ENCODE measurements at regions not wholly inside any gene's neighbourhood (a gene's known extent, or its start where the extent isn't known, plus 50 kb on each side); places are given as distances from the start of the nearest gene placed in this dataset.

- TF ChIP-seq, protein P1, sequence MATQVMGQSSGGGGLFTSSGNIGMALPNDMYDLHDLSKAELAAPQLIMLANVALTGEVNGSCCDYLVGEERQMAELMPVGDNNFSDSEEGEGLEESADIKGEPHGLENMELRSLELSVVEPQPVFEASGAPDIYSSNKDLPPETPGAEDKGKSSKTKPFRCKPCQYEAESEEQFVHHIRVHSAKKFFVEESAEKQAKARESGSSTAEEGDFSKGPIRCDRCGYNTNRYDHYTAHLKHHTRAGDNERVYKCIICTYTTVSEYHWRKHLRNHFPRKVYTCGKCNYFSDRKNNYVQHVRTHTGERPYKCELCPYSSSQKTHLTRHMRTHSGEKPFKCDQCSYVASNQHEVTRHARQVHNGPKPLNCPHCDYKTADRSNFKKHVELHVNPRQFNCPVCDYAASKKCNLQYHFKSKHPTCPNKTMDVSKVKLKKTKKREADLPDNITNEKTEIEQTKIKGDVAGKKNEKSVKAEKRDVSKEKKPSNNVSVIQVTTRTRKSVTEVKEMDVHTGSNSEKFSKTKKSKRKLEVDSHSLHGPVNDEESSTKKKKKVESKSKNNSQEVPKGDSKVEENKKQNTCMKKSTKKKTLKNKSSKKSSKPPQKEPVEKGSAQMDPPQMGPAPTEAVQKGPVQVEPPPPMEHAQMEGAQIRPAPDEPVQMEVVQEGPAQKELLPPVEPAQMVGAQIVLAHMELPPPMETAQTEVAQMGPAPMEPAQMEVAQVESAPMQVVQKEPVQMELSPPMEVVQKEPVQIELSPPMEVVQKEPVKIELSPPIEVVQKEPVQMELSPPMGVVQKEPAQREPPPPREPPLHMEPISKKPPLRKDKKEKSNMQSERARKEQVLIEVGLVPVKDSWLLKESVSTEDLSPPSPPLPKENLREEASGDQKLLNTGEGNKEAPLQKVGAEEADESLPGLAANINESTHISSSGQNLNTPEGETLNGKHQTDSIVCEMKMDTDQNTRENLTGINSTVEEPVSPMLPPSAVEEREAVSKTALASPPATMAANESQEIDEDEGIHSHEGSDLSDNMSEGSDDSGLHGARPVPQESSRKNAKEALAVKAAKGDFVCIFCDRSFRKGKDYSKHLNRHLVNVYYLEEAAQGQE (IDR thresholded peaks at IDR 0.05): no peak
- TF ChIP-seq FOXA2 (IDR thresholded peaks at IDR 0.05): no peak
- no peak for TF ChIP-seq RAD21 (IDR thresholded peaks at IDR 0.05)
- TF ChIP-seq EGR1 (IDR thresholded peaks at IDR 0.05; ENCODE audit: low read depth in 2 of 2): no peak
- no peak for TF ChIP-seq SP1 (IDR thresholded peaks at IDR 0.05)
Observed at GRCh38 chr1:79732950-79733349, 726.4 kb upstream of the ADGRL4 start (continued).

DNA sequence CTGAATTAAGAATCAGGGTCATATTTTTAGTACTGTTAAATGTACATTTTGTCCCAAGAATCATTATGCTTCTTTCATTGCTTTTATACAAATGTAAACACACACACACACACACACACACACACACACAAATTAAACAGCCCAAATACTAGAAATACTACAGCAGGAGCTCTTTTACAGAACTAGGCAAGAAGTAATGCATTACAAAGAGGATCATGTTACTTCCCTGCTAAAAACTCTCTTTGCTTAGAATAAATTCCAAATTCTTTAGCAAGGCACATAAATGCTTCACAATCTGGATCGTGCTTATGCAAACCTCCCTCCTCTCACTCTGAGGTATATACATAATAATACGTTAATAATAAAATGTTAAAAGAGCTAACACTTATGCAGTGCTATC is 720.4 kb upstream of the ADGRL4 start:
- Histone ChIP-seq H3K27ac (ENCODE audit: low read depth in 1 of 2, low read length in 2 of 2) (no peak overlapping the region), H3K9ac (ENCODE audit: low read depth in 1 of 2, low read length in 2 of 2) (no peak overlapping the region), H3K36me3 (ENCODE audit: control insufficient read depth in 4 of 4, insufficient read depth in 3 of 4, low read depth in 1 of 4, low read length in 3 of 4) (no peaks in the 10 kb centered on the region), H3K4me3 (ENCODE audit: low read depth in 1 of 3, low read length in 3 of 3) (no peak overlapping the region), H3K9me3 (ENCODE audit: control insufficient read depth in 4 of 4, low read length in 3 of 4) (no peaks in the 10 kb centered on the region), H3K27me3 (ENCODE audit: control insufficient read depth in 4 of 4, insufficient read depth in 4 of 4, low read length in 3 of 4) (no peaks in the 10 kb centered on the region), H3K4me1 (ENCODE audit: control insufficient read depth in 4 of 4, insufficient read depth in 4 of 4, low read length in 3 of 4) (no peaks in the 10 kb centered on the region)
- 77% methylated on average over 2 of the region's 2 CpGs for WGBS
- no peak for TF ChIP-seq HNF4A (conservative IDR thresholded peaks at IDR 0.05)
- no peak for TF ChIP-seq RXRA (IDR thresholded peaks at IDR 0.05)
- no peak for TF ChIP-seq NR2F2 (IDR thresholded peaks at IDR 0.05)
- TF ChIP-seq JUND (IDR thresholded peaks at IDR 0.05): no peak
- TF ChIP-seq FOXA1 (IDR thresholded peaks at IDR 0.05): no peak
- no peak for TF ChIP-seq YY1 (IDR thresholded peaks at IDR 0.05)
- TF ChIP-seq, protein P1 (IDR thresholded peaks at IDR 0.05): no peak
- no peak for TF ChIP-seq EGR1 (IDR thresholded peaks at IDR 0.05; ENCODE audit: low read depth in 2 of 2)
- no peak for TF ChIP-seq ZBTB33 (IDR thresholded peaks at IDR 0.05)
- no peak for TF ChIP-seq TAF1 (conservative IDR thresholded peaks at IDR 0.05)
- no peak for TF ChIP-seq GABPA (IDR thresholded peaks at IDR 0.05 in 1 of 2, conservative IDR thresholded peaks at IDR 0.05 in 1 of 2)
- TF ChIP-seq SP1 (IDR thresholded peaks at IDR 0.05): no peak
- TF ChIP-seq FOXA2 (IDR thresholded peaks at IDR 0.05): no peak
- no peak for DNase-seq (ENCODE audit: low spot score)

Measured in liver (tissue), 7 donors.